ENCODE measurements at regions not wholly inside any gene's neighbourhood (a gene's known extent, or its start where the extent isn't known, plus 50 kb on each side); places are given as distances from the start of the nearest gene placed in this dataset.
A peak's percentile ranks its signal among the peaks of the same experiment; 100 is the strongest.

- Histone ChIP-seq H3K27ac (replicated peaks) (no peak overlapping the region), H3K4me3 (replicated peaks; ENCODE audit: insufficient read depth, low read length) (no peak overlapping the region), H3K27me3 (ENCODE audit: insufficient read depth, poor library complexity, severe bottlenecking) (no peaks in the 10 kb centered on the region)
- TF ChIP-seq GABPA (IDR thresholded peaks at IDR 0.05; ENCODE audit: low read depth) (no peak), CTCF (IDR thresholded peaks at IDR 0.05; ENCODE audit: insufficient read depth, low read length) (no peak), POLR2AphosphoS5 (IDR thresholded peaks at IDR 0.05; ENCODE audit: low read depth) (no peak), SPI1 (IDR thresholded peaks at IDR 0.05; ENCODE audit: borderline replicate concordance, low read depth) (no peak), REST (IDR thresholded peaks at IDR 0.05; ENCODE audit: insufficient replicate concordance, low read depth) (no peak)
- no peak for DNase-seq (ENCODE audit: low read depth in 1 of 2, low spot score in 1 of 2)
Measured at GRCh38 chr14:98761993-98762392, 510.0 kb downstream of the BCL11B start.

- Histone ChIP-seq H3K27ac (replicated peaks) (no peak overlapping the region), H3K4me3 (replicated peaks; ENCODE audit: insufficient read depth, low read length) (no peak overlapping the region), H3K27me3 (ENCODE audit: insufficient read depth, poor library complexity, severe bottlenecking) (no peaks in the 10 kb centered on the region)
- peak in 1 of 2 experiments; percentile 5 for DNase-seq (ENCODE audit: low read depth in 1 of 2, low spot score in 1 of 2)
- TF ChIP-seq POLR2AphosphoS5 (IDR thresholded peaks at IDR 0.05; ENCODE audit: low read depth) (no peak), SPI1 (IDR thresholded peaks at IDR 0.05; ENCODE audit: borderline replicate concordance, low read depth) (no peak), CTCF (IDR thresholded peaks at IDR 0.05; ENCODE audit: insufficient read depth, low read length) (no peak), GABPA (IDR thresholded peaks at IDR 0.05; ENCODE audit: low read depth) (no peak), REST (IDR thresholded peaks at IDR 0.05; ENCODE audit: insufficient replicate concordance, low read depth) (no peak)
Measured at GRCh38 chr14:98766818-98767217, 505.2 kb downstream of the BCL11B start.

GRCh38 chr14:98769326-98769725, 502.7 kb downstream of the BCL11B start:
- Histone ChIP-seq H3K4me3 (replicated peaks; ENCODE audit: insufficient read depth, low read length) (no peak overlapping the region), H3K27me3 (ENCODE audit: insufficient read depth, poor library complexity, severe bottlenecking) (no peaks in the 10 kb centered on the region), H3K27ac (replicated peaks) (no peak overlapping the region)
- TF ChIP-seq CTCF (IDR thresholded peaks at IDR 0.05; ENCODE audit: insufficient read depth, low read length) = no peak
- TF ChIP-seq REST (IDR thresholded peaks at IDR 0.05; ENCODE audit: insufficient replicate concordance, low read depth) = no peak
- no peak for TF ChIP-seq SPI1 (IDR thresholded peaks at IDR 0.05; ENCODE audit: borderline replicate concordance, low read depth)
- TF ChIP-seq POLR2AphosphoS5 (IDR thresholded peaks at IDR 0.05; ENCODE audit: low read depth) = no peak
- TF ChIP-seq GABPA (IDR thresholded peaks at IDR 0.05; ENCODE audit: low read depth) = no peak
- peak in 1 of 2 experiments; percentile 50 for DNase-seq (ENCODE audit: low read depth in 1 of 2, low spot score in 1 of 2)
